Endothelial cell of umbilical vein (primary cell): ENCODE measurements at regions not wholly inside any gene's neighbourhood (a gene's known extent, or its start where the extent isn't known, plus 50 kb on each side); places are given as distances from the start of the nearest gene placed in this dataset.

Source experiments
- BruUV-seq: library from RNA; stranded (reverse); fragments of 400-500 nt; replicated peaks from 2 replicates; lab custom pipeline; 2021; lab: Mats Ljungman, UMichigan
- CTCF ChIA-PET: fragments of 300-600, 350-600 bp; sonication (Branson Sonifier 250); formaldehyde crosslinking; loops from one replicate; lab custom pipeline; 2021; ENCODE audit warnings: antibody characterized with exemption, inconsistent platforms; lab: Charles Lee
- POLR2A ChIA-PET: fragments of 300-600, 350-600 bp; sonication (Branson Sonifier 250); formaldehyde crosslinking; loops from one replicate; lab custom pipeline; 2021; ENCODE audit warnings: antibody characterized with exemption, inconsistent platforms; lab: Charles Lee
- DNase-seq: peaks from one replicate; pipeline ENCODE4 v3.0.0-alpha.2; 2011; ENCODE audit warnings: low read depth, low spot score
- FAIRE-seq: peaks from 2 replicates; lab custom pipeline; 2011; peaks lifted over from hg19 to GRCh38; lab: Jason Lieb, UNC
- H2AFZ ChIP-seq: 2 replicates; pipeline ENCODE4 v1.6.0; 2012; ENCODE audit warnings: low read depth, low read length, control low read depth, inconsistent platforms
- H3K27ac ChIP-seq: 2 replicates; pipeline ENCODE4 v1.5.1; 2011; ENCODE audit warnings: low read depth, mild to moderate bottlenecking, control low read depth, low read length, moderate library complexity; ENCODE audit not compliant: insufficient read depth
- H3K27me3 ChIP-seq, 2 experiments: 2 replicates each; pipeline versions ENCODE4 v1.6.0 to v1.6.1; 2011; ENCODE audit warnings: low read length in 2 of 2, mixed read lengths in 1 of 2; ENCODE audit not compliant: control insufficient read depth in 2 of 2, insufficient read depth in 2 of 2
- H3K36me3 ChIP-seq, 2 experiments: 2 replicates in 1 of 2; 3 replicates in 1 of 2; pipeline ENCODE4 v1.5.1; 2011; ENCODE audit warnings: low read length in 2 of 2, mild to moderate bottlenecking in 1 of 2, moderate library complexity in 1 of 2; ENCODE audit not compliant: control insufficient read depth in 2 of 2, insufficient read depth in 2 of 2; ENCODE audit errors: extremely low read depth in 1 of 2
- H3K4me1 ChIP-seq: 3 replicates; pipeline ENCODE4 v1.5.1; 2011; ENCODE audit warnings: mild to moderate bottlenecking, low read length; ENCODE audit not compliant: control insufficient read depth, insufficient read depth; ENCODE audit errors: extremely low read depth
- H3K4me2 ChIP-seq: 2 replicates; pipeline ENCODE4 v1.6.1; 2011; ENCODE audit warnings: low read length, control low read depth, mixed read lengths; ENCODE audit not compliant: insufficient read depth
- H3K4me3 ChIP-seq, 3 experiments: fragments of 200-600 bp in 1 of 3; sonication (generic), shearing (Covaris generic) in 1 of 3; replicated peaks in 1 of 3; 2 replicates each; pipeline ENCODE4 v1.5.1; 2011 to 2016; ENCODE audit warnings: control low read depth in 3 of 3, low read length in 3 of 3, mild to moderate bottlenecking in 2 of 3, inconsistent platforms in 1 of 3, low read depth in 1 of 3, moderate library complexity in 1 of 3; ENCODE audit not compliant: insufficient read depth in 1 of 3
- H3K79me2 ChIP-seq: 2 replicates; pipeline ENCODE4 v1.6.0; 2012; ENCODE audit warnings: low read length, inconsistent platforms; ENCODE audit not compliant: control insufficient read depth, insufficient read depth
- H3K9ac ChIP-seq: replicated peaks from 2 replicates; pipeline ENCODE3; 2011; ENCODE audit warnings: low read length, control low read depth; ENCODE audit not compliant: insufficient read depth; ENCODE audit errors: extremely low read depth
- H3K9me1 ChIP-seq: replicated peaks from 3 replicates; pipeline ENCODE4 v1.6.0; 2011; ENCODE audit warnings: mild to moderate bottlenecking, low read length; ENCODE audit not compliant: control insufficient read depth, insufficient read depth; ENCODE audit errors: extremely low read depth
- H3K9me3 ChIP-seq: replicated peaks from 2 replicates; pipeline ENCODE4 v1.5.1; 2012; ENCODE audit warnings: low read length, inconsistent platforms; ENCODE audit not compliant: control insufficient read depth, insufficient read depth
- H4K20me1 ChIP-seq: replicated peaks from 2 replicates; pipeline ENCODE3; 2011; ENCODE audit warnings: mild to moderate bottlenecking, low read length; ENCODE audit not compliant: control insufficient read depth, insufficient read depth; ENCODE audit errors: extremely low read depth
- CTCF ChIP-seq, 2 donors: IDR thresholded peaks; 1 replicate in 1 of 2; 2 replicates in 1 of 2; pipeline ENCODE4 v1.5.1; 2011; ENCODE audit warnings: low read length in 2 of 2, mild to moderate bottlenecking in 2 of 2, moderate library complexity in 2 of 2, control low read depth in 1 of 2, inconsistent platforms in 1 of 2, low read depth in 1 of 2; ENCODE audit not compliant: insufficient read depth in 1 of 2; ENCODE audit errors: extremely low read depth in 1 of 2
- EZH2 ChIP-seq: IDR thresholded peaks from 2 replicates; pipeline ENCODE4 v1.6.1; 2012; ENCODE audit warnings: borderline replicate concordance, low read depth, mild to moderate bottlenecking, moderate library complexity, low read length, inconsistent platforms; ENCODE audit not compliant: severe bottlenecking
- FOS ChIP-seq: IDR thresholded peaks from 2 replicates; pipeline ENCODE4 v1.6.1; 2011; ENCODE audit warnings: mild to moderate bottlenecking, low read length, moderate library complexity, borderline replicate concordance; ENCODE audit not compliant: insufficient read depth
- GATA2 ChIP-seq: IDR thresholded peaks from 2 replicates; pipeline ENCODE4 v1.7.0; 2011; ENCODE audit warnings: low read depth, mild to moderate bottlenecking, moderate library complexity, mixed read lengths, low read length; ENCODE audit not compliant: insufficient read length, insufficient read depth
- JUN ChIP-seq: IDR thresholded peaks from 2 replicates; pipeline ENCODE4 v1.6.1; 2011; ENCODE audit warnings: borderline replicate concordance, low read depth; ENCODE audit not compliant: insufficient read length, insufficient read depth
- MAX ChIP-seq: IDR thresholded peaks from 2 replicates; pipeline ENCODE4 v1.6.1; 2011; ENCODE audit not compliant: insufficient read depth, insufficient read length
- MYC ChIP-seq: IDR thresholded peaks from one replicate; pipeline ENCODE4 v1.6.1; 2011; ENCODE audit warnings: mild to moderate bottlenecking, low read depth, low read length
- POLR2A ChIP-seq: IDR thresholded peaks from 2 replicates; pipeline ENCODE4 v1.6.1; 2012; ENCODE audit warnings: low read depth, mild to moderate bottlenecking, control low read depth, low read length
- POLR2AphosphoS5 ChIP-seq: IDR thresholded peaks from 2 replicates; pipeline ENCODE4 v1.6.1; 2012; ENCODE audit warnings: low read depth, mild to moderate bottlenecking, control low read depth, low read length, moderate library complexity; ENCODE audit not compliant: insufficient read depth
- dilution Hi-C: fragments of 300-500 bp; cut with MboI; formaldehyde crosslinking; loops from one replicate; pipeline ENCODE4 v1.15.0; 2019; ENCODE audit warnings: low sequenced_read_pairs; ENCODE audit not compliant: extremely low pct_ligation_motif_present
- intact Hi-C: fragments of 100-400 bp; cut with micrococcal nuclease; formaldehyde crosslinking; loops from one replicate; pipeline ENCODE4 v1.10.0; 2022

- CTCF ChIA-PET, result interaction anchor here (0.6 kb wide), 1 partner anchor 717 kb away, joined by 4 read pairs; no protein-coding TSS in a partner anchor
- intact Hi-C loops (no loop called here), dilution Hi-C loops (no loop called here)
- TF ChIP-seq GATA2 (no peak), POLR2A (no peak), MAX (no peak), CTCF (IDR thresholded peaks at IDR 0.05; ENCODE audit: extremely low read depth in 1 of 2, insufficient read depth in 1 of 2, low read depth in 1 of 2, low read length in 2 of 2) (no peak), FOS (no peak), MYC (no peak), POLR2AphosphoS5 (no peak), EZH2 (no peak), JUN (no peak)
- H3K27me3 ChIP-seq, result no peaks in the 10 kb centered on the region
- H4K20me1 ChIP-seq, result no peaks in the 10 kb centered on the region
- H3K9me3 ChIP-seq, result no peaks in the 10 kb centered on the region
- no peaks in the 10 kb centered on the region for H3K36me3 ChIP-seq
- no peak overlapping the region for H3K4me2 ChIP-seq
- peaks cover 4% of the 10 kb centered on the region for H3K4me1 ChIP-seq
- H3K9me1 ChIP-seq, result no peaks in the 10 kb centered on the region
- no peak overlapping the region for H3K4me3 ChIP-seq
- no peak overlapping the region for H3K9ac ChIP-seq
- no TSS peak for BruUV-seq
- H3K27ac ChIP-seq, result no peak overlapping the region
- FAIRE-seq (no peak), DNase-seq (no peak)
- H3K79me2 ChIP-seq, result no peaks in the 10 kb centered on the region
- H2AFZ ChIP-seq, result no peak overlapping the region
- POLR2A ChIA-PET, result no interaction called here
These were observed 347.5 kb upstream of the RBMS3 start for GRCh38 chr3:28933337-28933736.
